ENCODE measurements at regions not wholly inside any gene's neighbourhood (a gene's known extent, or its start where the extent isn't known, plus 50 kb on each side); places are given as distances from the start of the nearest gene placed in this dataset.

DNA sequence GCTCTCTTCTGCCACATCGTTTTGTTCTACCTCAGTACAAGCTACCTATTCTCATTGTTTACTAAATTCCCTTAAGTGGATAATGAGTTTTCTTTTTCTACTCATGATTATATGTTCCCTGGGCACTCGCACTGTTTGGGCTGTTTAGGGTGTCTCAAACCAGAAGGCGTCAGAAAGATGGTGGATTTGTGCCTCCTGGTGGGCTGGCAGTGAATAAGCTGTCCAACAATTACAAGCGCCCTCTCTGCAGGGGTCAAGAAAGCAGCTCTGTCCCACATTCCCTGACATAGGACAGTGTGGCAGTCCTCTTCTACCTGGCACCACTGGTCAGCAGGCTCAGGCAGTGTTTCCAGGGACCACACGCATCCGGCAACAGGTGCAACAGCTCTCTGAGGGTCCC is 173.4 kb upstream of the PPP2R3A start:
- no peak for DNase-seq (ENCODE audit: low spot score)

- DNase-seq (ENCODE audit: low spot score): no peak
Observed at GRCh38 chr3:135792858-135793475, 172.6 kb upstream of the PPP2R3A start.

- DNase-seq (ENCODE audit: low spot score): no peak
Observed at GRCh38 chr3:135800071-135800549, 165.4 kb upstream of the PPP2R3A start.

- no peak for DNase-seq (ENCODE audit: low spot score)
Observed at GRCh38 chr3:135801018-135801417, 164.5 kb upstream of the PPP2R3A start.

GRCh38 chr3:135802171-135802570 is 163.4 kb upstream of the PPP2R3A start:
- DNase-seq (ENCODE audit: low spot score): no peak

GRCh38 chr3:135803028-135803692 is 162.4 kb upstream of the PPP2R3A start:
- DNase-seq (ENCODE audit: low spot score): no peak

DNA sequence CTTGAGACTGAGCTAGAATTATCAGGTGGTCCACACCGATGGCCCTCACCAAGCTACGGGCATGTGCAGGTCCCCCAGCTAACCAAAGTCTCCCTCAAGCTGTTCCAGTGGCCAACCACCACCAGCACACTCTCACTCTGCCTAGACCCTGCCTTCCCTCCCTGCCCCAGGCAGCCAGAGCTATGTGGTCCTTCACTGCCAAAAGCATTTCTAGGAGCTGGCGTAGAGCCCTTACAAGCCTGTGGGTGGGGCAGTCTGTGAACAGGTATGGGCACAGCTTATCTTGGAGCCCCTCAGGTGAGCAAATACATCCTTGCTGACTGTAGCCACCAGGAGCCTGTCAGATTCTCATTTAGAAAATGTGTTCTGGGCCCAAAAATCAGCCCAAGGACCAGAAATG is 159.8 kb upstream of the PPP2R3A start:
- DNase-seq (ENCODE audit: low spot score): no peak

- DNase-seq (ENCODE audit: low spot score): no peak
Observed at GRCh38 chr3:135806317-135806716, 159.2 kb upstream of the PPP2R3A start.

- no peak for DNase-seq (ENCODE audit: low spot score)
Observed at GRCh38 chr3:135807879-135808278, 157.6 kb upstream of the PPP2R3A start.

DNA sequence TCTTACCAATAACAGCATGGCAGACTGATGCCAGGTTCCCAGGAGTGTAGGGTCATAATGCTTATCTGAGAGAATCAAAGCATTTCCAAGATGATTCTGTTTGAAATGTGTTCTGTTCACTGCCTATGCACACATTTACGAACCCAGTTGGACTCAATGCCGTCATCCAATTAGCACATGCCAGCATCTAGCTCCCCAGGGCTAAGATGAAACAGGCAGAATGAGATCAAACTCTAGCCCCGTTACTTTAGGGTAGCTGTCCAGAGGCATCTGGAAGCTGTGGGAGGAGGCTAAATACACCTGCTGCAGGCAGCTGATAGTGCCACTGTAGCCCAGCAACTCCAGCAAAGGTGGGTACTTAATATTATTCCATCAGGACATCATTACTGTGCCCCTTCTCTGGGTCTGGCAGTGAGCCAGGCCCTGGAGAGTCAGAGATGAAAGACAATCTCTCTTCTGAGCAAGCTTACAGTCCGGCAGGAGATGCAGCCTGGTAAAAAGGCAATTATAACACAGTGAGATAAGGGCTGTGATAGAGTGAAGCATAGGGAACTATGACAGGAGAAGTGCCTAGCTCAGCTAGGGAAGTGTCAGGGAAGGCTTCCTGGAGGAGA is 156.4 kb upstream of the PPP2R3A start:
- no peak for DNase-seq (ENCODE audit: low spot score)

- no peak for DNase-seq (ENCODE audit: low spot score)
Observed at GRCh38 chr3:135811651-135812050, 153.9 kb upstream of the PPP2R3A start.

DNA sequence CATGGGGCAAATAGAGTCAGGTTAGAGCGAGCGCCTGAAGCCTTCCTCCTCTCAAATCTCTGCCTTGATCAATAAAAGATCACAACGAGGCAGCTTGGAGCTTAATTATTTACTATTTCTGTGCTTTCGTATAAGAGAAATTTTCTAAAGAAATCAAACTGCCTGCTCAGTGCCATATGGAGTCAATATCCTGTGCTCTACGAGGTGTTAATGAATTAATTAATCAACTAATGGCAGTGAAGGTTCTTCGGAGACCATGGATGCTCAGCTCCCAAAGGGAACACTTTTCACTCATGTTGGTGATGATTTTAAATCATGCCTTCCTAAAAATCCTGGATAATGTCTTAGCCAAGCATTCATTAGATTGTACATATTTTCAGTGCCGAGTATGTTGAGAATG is 153.5 kb upstream of the PPP2R3A start:
- DNase-seq (ENCODE audit: low spot score): no peak

DNA sequence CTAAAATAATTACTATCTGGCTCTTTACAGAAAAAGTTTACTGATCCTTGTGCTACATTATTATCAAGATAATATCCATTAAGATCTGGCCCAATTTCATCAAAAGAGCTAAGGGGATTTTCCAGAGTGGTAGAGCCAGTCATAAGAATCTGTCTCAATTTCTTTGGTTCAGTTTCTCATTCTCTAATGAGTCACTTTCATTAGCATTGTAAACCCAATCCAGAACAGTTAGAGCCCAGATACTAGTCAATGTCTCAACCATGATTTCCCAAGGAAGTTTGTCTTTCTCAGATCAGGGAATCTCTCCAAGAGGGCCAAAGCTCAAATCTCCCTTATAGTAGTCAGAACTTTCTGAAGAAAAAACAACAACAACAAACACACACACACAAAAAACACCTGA is 131.1 kb upstream of the PPP2R3A start:
- DNase-seq (ENCODE audit: low spot score): no peak

- DNase-seq (ENCODE audit: low spot score): no peak
Observed at GRCh38 chr3:135837977-135838631, 127.4 kb upstream of the PPP2R3A start.

GRCh38 chr3:135840436-135840835 is 125.1 kb upstream of the PPP2R3A start:
- DNase-seq (ENCODE audit: low spot score): no peak

- no peak for DNase-seq (ENCODE audit: low spot score)
Observed at GRCh38 chr3:135844386-135844785, 121.1 kb upstream of the PPP2R3A start.

DNA sequence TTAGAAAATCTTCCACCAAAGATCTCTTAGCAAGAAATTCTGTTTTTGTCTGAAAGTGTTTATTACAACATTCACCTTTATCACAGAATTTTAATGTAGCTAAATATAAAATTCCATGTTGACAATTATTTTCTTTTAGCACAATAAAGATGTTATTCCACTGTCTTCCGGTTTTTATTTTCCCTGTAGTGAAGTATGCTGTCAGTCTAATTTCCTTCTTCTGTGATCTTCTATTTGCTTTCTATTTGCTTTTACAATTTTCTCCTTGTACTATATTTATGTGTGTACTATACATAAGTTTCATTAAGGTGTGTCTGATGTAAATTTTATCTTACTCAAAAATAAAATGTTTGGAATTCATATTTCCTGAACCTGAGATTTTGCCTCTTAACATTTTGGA is 117.5 kb upstream of the PPP2R3A start:
- no peak for DNase-seq (ENCODE audit: low spot score)

GRCh38 chr3:135849827-135850226 is 115.7 kb upstream of the PPP2R3A start:
- no peak for DNase-seq (ENCODE audit: low spot score)

DNA sequence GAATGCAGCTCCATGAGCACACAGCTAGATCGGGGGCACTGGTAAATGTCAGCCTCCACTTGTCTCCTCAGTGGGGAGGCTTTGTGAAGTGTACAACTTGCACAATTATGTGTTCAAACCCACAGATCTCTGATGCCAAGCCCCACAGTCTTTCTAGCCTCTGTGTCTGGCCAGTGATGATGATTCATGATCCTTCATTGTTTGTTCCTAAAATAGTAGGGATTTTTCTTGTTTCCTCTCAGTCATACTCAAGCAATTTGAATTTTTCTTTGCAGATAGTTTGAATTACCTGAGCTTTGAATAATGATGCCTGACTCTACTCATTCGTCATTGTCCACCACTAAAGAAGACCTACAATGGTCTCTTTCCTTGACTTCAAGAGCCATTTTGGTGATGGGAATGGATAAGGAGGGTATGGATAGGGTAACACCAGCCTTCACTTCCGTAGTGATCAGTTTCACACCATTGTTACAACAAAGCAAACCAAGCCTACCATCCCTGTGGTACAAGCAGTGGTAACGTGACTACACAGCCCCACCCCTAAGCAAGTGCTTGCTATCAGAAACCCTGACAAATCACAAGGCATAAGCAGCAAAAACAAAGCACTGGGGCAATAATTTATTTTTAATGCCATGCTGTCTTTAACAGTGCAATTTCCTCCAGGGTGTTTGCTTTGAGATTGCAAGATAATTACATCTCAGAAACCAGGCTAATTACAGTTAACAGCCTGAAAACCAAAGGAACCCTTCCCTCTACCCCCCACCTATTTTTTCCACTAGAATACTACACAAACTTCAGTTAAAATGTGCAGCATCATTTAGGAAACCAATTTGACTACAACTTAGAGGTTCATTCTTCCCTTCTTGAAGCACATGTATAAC is 114.1 kb upstream of the PPP2R3A start:
- DNase-seq (ENCODE audit: low spot score): no peak

DNA sequence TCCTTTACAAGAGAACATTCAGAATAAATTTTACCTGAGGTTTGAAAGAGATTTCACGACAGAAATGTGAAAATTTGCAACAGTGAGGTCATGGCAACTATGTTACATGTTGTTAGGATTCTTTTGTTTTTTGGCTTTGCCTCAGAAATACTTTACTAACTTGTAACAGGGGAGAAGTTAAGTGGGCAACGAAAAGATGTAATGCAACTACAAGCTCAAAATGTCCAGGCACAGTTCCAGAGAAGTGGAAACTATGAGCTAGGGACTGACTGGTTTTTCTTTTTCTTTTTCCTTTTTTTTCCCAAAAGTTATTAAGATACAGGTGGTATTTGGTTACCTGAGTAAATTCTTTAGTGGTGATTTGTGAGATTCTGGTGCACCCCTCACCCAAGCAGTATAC is 111.5 kb upstream of the PPP2R3A start:
- no peak for DNase-seq (ENCODE audit: low spot score)

- DNase-seq (ENCODE audit: low spot score): no peak
Observed at GRCh38 chr3:135860761-135861160, 104.8 kb upstream of the PPP2R3A start.

DNA sequence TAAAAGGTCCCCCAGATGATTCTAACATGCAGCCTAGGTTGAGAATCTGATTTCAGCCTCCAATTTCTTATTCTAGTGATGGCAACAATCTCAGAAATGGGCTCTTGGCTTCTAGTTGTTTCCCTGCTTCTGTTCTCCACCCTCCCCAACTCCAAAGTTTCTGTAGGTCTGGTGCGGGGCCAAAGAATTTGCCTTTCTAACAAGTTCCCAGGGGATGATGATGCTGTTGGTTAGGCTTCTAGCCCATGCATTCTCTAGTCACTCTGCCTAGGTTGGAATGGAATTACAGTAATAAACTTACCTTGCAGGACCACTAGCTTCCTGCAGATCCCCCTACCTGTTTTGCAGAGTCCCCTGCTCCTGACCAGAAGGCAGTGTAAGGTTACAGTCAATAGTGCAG is 103.2 kb upstream of the PPP2R3A start:
- DNase-seq (ENCODE audit: low spot score): no peak
